HepG2 (cell line): ENCODE measurements at regions not wholly inside any gene's neighbourhood (a gene's known extent, or its start where the extent isn't known, plus 50 kb on each side); places are given as distances from the start of the nearest gene placed in this dataset.

Source experiments
- ATAC-seq: fragments of 200-7000 bp; cut with Tn5 transposase; 3 replicates; pipeline ENCODE4 v1.9.1; 2020; ENCODE audit warnings: mild to moderate bottlenecking, moderate library complexity
- BruUV-seq: library from RNA; stranded (reverse); fragments of 400-500 nt; replicated peaks from 2 replicates; lab custom pipeline; 2021; lab: Mats Ljungman, UMichigan
- CTCF ChIA-PET: fragments of 300-600 bp; formaldehyde crosslinking; extraction: SDS; loops from one replicate; lab custom pipeline; 2021; ENCODE audit warnings: low total read pairs, inconsistent platforms, low intra/inter-chr PET ratio; lab: Yijun Ruan, JAX
- POLR2A ChIA-PET: fragments of 350-600 bp; sonication (Branson Sonifier 250); formaldehyde crosslinking; loops from one replicate; lab custom pipeline; 2020; ENCODE audit warnings: antibody characterized with exemption, inconsistent platforms; lab: Yijun Ruan, JAX
- DNase-seq: peaks from one replicate; pipeline ENCODE4 v3.0.0-alpha.2; 2015; ENCODE audit warnings: low spot score
- FAIRE-seq: peaks from 3 replicates; lab custom pipeline; 2011; peaks lifted over from hg19 to GRCh38; lab: Jason Lieb, UNC
- H2AFZ ChIP-seq: one replicate; pipeline ENCODE4 v1.6.1; 2011; ENCODE audit warnings: low read length, inconsistent platforms
- H3K27ac ChIP-seq: fragments of 300-600 bp; 3 replicates; pipeline ENCODE4 v1.8.0; 2011; ENCODE audit warnings: mixed run types, mild to moderate bottlenecking, mixed read lengths, low read length, inconsistent platforms; ENCODE audit not compliant: insufficient read depth; ENCODE audit errors: extremely low read length
- H3K27me3 ChIP-seq, 2 experiments: fragments of 200-600 bp in 1 of 2; 2 replicates in 1 of 2; 3 replicates in 1 of 2; pipeline versions ENCODE4 v1.6.0 to v1.8.0; 2011; ENCODE audit warnings: low read length in 2 of 2, mild to moderate bottlenecking in 2 of 2, moderate library complexity in 2 of 2, inconsistent platforms in 1 of 2; ENCODE audit not compliant: insufficient read depth in 2 of 2, control insufficient read depth in 1 of 2
- H3K36me3 ChIP-seq, 2 experiments: fragments of 200-600 bp in 1 of 2; replicated peaks in 1 of 2; 2 replicates in 1 of 2; 3 replicates in 1 of 2; pipeline versions ENCODE4 v1.5.1 to v1.8.0; 2011; ENCODE audit warnings: low read length in 2 of 2, inconsistent platforms in 1 of 2; ENCODE audit not compliant: insufficient read depth in 2 of 2, control insufficient read depth in 1 of 2
- H3K4me1 ChIP-seq: 2 replicates; pipeline ENCODE4 v1.5.1; 2012; ENCODE audit warnings: low read length, inconsistent platforms; ENCODE audit not compliant: insufficient read depth
- H3K4me2 ChIP-seq: 2 replicates; pipeline ENCODE4 v1.6.0; 2011; ENCODE audit warnings: low read depth, low read length, inconsistent platforms
- H3K4me3 ChIP-seq, 3 experiments: fragments of 200-600 bp in 1 of 3; sonication (generic), shearing (Covaris generic) in 1 of 3; replicated peaks in 1 of 3; 2 replicates each; pipeline ENCODE4 v1.5.1; 2011 to 2016; ENCODE audit warnings: low read length in 3 of 3, inconsistent platforms in 2 of 3, low read depth in 2 of 3, mild to moderate bottlenecking in 2 of 3, control low read depth in 1 of 3, mixed read lengths in 1 of 3; ENCODE audit not compliant: insufficient read depth in 1 of 3
- H3K79me2 ChIP-seq: one replicate; pipeline ENCODE4 v1.6.1; 2011; ENCODE audit warnings: low read length, inconsistent platforms; ENCODE audit not compliant: insufficient read depth
- H3K9ac ChIP-seq: 2 replicates; pipeline ENCODE4 v1.6.0; 2011; ENCODE audit warnings: mild to moderate bottlenecking, low read depth, low read length, inconsistent platforms; ENCODE audit not compliant: insufficient read depth
- H3K9me3 ChIP-seq: 2 replicates; pipeline ENCODE4 v1.5.1; 2012; ENCODE audit warnings: mild to moderate bottlenecking, low read length
- H4K20me1 ChIP-seq: 2 replicates; pipeline ENCODE4 v1.6.0; 2011; ENCODE audit warnings: inconsistent platforms, mild to moderate bottlenecking, low read length, moderate library complexity; ENCODE audit not compliant: insufficient read depth
- ATF1 ChIP-seq: IDR thresholded peaks from 2 replicates; pipeline ENCODE4 v1.6.1; 2016; ENCODE audit warnings: mild to moderate bottlenecking, control low read depth
- FOSL2 ChIP-seq: sonication (generic); formaldehyde crosslinking; IDR thresholded peaks from 2 replicates; pipeline ENCODE4 v1.4.0; 2020; ENCODE audit warnings: missing genetic modification reagents
- HNRNPK ChIP-seq: fragments of 200-400 bp; formaldehyde crosslinking; IDR thresholded peaks from 2 replicates; pipeline ENCODE4 v1.6.1; 2018; ENCODE audit warnings: low read length, low read depth, moderate library complexity, mild to moderate bottlenecking; ENCODE audit not compliant: poor library complexity, severe bottlenecking
- MED1 ChIP-seq: sonication (generic); formaldehyde crosslinking; IDR thresholded peaks from 2 replicates; pipeline ENCODE4 v1.4.0; 2020; ENCODE audit warnings: missing genetic modification reagents
- PHB2 ChIP-seq: fragments of 450-650 bp; IDR thresholded peaks from 2 replicates; pipeline ENCODE4 v1.6.1; 2018; ENCODE audit not compliant: partially characterized antibody
- RARG ChIP-seq: sonication (generic); formaldehyde crosslinking; IDR thresholded peaks from 2 replicates; pipeline ENCODE4 v1.4.0; 2020; ENCODE audit warnings: low read depth, mild to moderate bottlenecking, missing genetic modification reagents
- SMC3 ChIP-seq: IDR thresholded peaks from 2 replicates; pipeline ENCODE4 v1.6.1; 2011; ENCODE audit warnings: low read length, improper control_type of control experiment
- SMYD3 ChIP-seq: sonication (generic); formaldehyde crosslinking; IDR thresholded peaks from 2 replicates; pipeline ENCODE4 v1.8.1; 2023; ENCODE audit warnings: mild to moderate bottlenecking, missing genetic modification reagents
- SRSF1 ChIP-seq: fragments of 200-400 bp; formaldehyde crosslinking; optimal IDR thresholded peaks from 2 replicates; pipeline ENCODE3; 2017; ENCODE audit warnings: mild to moderate bottlenecking, low read depth, low read length, moderate library complexity
- STAG1 ChIP-seq: sonication (generic); formaldehyde crosslinking; IDR thresholded peaks from 2 replicates; pipeline ENCODE4 v1.4.0; 2020; ENCODE audit warnings: missing genetic modification reagents
- TAF15 ChIP-seq: fragments of 200-400 bp; formaldehyde crosslinking; IDR thresholded peaks from one replicate; pipeline ENCODE4 v1.6.1; 2018; ENCODE audit warnings: mild to moderate bottlenecking, low read depth, low read length; ENCODE audit not compliant: poor library complexity, severe bottlenecking
- ZNF530 ChIP-seq: sonication (generic); formaldehyde crosslinking; IDR thresholded peaks from 2 replicates; pipeline ENCODE4 v1.5.0; 2020; ENCODE audit warnings: low read depth, mild to moderate bottlenecking, missing genetic modification reagents
- ZNF562 ChIP-seq: sonication (generic); formaldehyde crosslinking; IDR thresholded peaks from 2 replicates; pipeline ENCODE4 v1.8.0; 2022; ENCODE audit warnings: missing genetic modification reagents, borderline replicate concordance
- ZNF678 ChIP-seq: sonication (generic); formaldehyde crosslinking; IDR thresholded peaks from 2 replicates; pipeline ENCODE4 v1.4.0; 2020; ENCODE audit warnings: mild to moderate bottlenecking, missing genetic modification reagents
- ZNF850 ChIP-seq: sonication (generic); formaldehyde crosslinking; conservative IDR thresholded peaks from 2 replicates; pipeline ENCODE4 v1.9.0; 2021; ENCODE audit warnings: mild to moderate bottlenecking, missing genetic modification reagents
- ZSCAN12 ChIP-seq: sonication (generic); formaldehyde crosslinking; IDR thresholded peaks from 2 replicates; pipeline ENCODE4 v1.9.0; 2021; ENCODE audit warnings: mild to moderate bottlenecking, missing genetic modification reagents
- WGBS: methylation state at CpG from one replicate; pipeline ENCODE4 v1.1.6; 2017; ENCODE audit warnings: low lambda C conversion rate; 5-methylcytosine and 5-hydroxymethylcytosine counted together
- in situ Hi-C: cut with HindIII; loops from 2 replicates; pipeline ENCODE4 v1.10.0; 2017; ENCODE audit warnings: low pct_unique_long_range_greater_than_20kb; ENCODE audit not compliant: extremely low pct_ligation_motif_present
- intact Hi-C: fragments of 100-400 bp; cut with micrococcal nuclease; formaldehyde crosslinking; loops from one replicate; pipeline ENCODE4 v1.10.0; 2022; ENCODE audit not compliant: unreplicated experiment
- TF ChIP-seq, protein P1 (sequence below): sonication (generic); formaldehyde crosslinking; IDR thresholded peaks from 2 replicates; pipeline ENCODE4 v1.4.0; 2020; ENCODE audit warnings: missing genetic modification reagents
- TF ChIP-seq, protein P2 (sequence below): sonication (generic); formaldehyde crosslinking; IDR thresholded peaks from 2 replicates; pipeline ENCODE4 v1.4.0; 2020; ENCODE audit warnings: missing genetic modification reagents
- TF ChIP-seq, protein P3 (sequence below): sonication (generic); formaldehyde crosslinking; IDR thresholded peaks from 2 replicates; pipeline ENCODE4 v1.4.0; 2020; ENCODE audit warnings: missing genetic modification reagents

DNA sequence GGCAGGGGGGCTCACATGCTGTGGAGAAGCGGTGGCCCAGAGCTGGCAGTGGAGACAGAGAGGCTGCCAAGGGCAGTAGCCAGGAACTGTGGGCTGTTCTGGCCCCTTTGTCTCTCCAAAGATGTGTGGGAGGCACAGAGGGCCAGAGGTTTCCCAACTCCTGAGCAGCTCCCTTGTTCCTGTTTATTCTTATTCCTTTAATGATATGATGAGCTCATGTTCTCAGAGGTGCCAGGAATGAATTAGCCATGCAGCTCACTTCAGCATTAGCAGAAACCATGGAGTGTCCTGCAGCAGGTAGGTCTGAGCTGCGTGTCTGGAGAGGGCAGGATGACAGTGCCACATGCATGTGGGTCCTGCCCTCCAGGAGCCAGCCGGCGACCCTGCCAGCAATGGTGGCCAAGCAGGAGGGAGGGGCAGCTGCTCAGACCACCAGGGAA lies 77.9 kb upstream of the FZD7 start:
- intact Hi-C loops = no loop called here
- no peak overlapping the region for H2AFZ ChIP-seq

DNA sequence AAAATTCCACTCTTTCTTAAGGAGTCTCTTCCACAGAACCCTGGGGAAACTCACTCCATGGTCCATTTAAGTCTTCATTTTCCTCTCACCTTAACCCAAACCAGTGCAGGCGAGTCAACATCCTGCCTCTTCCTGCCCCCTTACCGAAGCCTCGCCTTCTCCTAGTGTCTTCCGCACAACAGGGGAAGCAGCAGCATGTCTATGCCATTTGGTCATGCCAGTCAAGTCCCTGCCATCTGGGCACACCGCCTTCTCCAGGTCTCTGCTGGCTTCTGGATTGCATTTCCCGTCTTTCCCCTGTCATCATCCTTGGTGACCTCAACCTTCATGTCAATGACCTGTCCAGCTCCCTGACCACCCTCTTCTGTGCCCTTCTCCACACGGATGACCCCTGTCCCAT lies 77.3 kb upstream of the FZD7 start:
- no peaks in the 10 kb centered on the region for H4K20me1 ChIP-seq
- 42% methylated on average over 7 of the region's 7 CpGs for WGBS
- H3K36me3 ChIP-seq = no peaks in the 10 kb centered on the region
- in situ Hi-C loops (no loop called here), intact Hi-C loops (no loop called here)
- H3K4me2 ChIP-seq = no peak overlapping the region
- ChIA-PET POLR2A (no interaction called here), CTCF (no interaction called here)
- no peaks in the 10 kb centered on the region for H3K4me1 ChIP-seq
- FAIRE-seq (no peak), ATAC-seq (no peak), DNase-seq (no peak)
- H2AFZ ChIP-seq = no peak overlapping the region
- H3K9ac ChIP-seq = no peak overlapping the region
- peaks cover 0 to 8% of the 10 kb centered on the region in 2 experiments; a peak in 1 of 5 replicates for H3K27me3 ChIP-seq
- no peaks in the 10 kb centered on the region for H3K9me3 ChIP-seq
- H3K79me2 ChIP-seq = no peaks in the 10 kb centered on the region
- no TSS peak for BruUV-seq
- H3K4me3 ChIP-seq = no peak overlapping the region
- H3K27ac ChIP-seq = no peak overlapping the region
- TF ChIP-seq ZSCAN12 (CRISPR knock-in tag) (no peak), HNRNPK (no peak), STAG1 (CRISPR knock-in tag) (no peak), TAF15 (no peak), ZNF850 (CRISPR knock-in tag) (no peak), ZNF678 (CRISPR knock-in tag) (no peak), ATF1 (CRISPR knock-in tag) (no peak), SMYD3 (no peak), ZNF562 (CRISPR knock-in tag) (no peak), FOSL2 (CRISPR knock-in tag) (no peak), MED1 (no peak)
- TF ChIP-seq, protein P1, sequence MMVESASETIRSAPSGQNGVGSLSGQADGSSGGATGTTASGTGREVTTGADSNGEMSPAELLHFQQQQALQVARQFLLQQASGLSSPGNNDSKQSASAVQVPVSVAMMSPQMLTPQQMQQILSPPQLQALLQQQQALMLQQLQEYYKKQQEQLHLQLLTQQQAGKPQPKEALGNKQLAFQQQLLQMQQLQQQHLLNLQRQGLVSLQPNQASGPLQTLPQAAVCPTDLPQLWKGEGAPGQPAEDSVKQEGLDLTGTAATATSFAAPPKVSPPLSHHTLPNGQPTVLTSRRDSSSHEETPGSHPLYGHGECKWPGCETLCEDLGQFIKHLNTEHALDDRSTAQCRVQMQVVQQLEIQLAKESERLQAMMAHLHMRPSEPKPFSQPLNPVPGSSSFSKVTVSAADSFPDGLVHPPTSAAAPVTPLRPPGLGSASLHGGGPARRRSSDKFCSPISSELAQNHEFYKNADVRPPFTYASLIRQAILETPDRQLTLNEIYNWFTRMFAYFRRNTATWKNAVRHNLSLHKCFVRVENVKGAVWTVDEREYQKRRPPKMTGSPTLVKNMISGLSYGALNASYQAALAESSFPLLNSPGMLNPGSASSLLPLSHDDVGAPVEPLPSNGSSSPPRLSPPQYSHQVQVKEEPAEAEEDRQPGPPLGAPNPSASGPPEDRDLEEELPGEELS (CRISPR knock-in tag) = no peak

More for the DNA sequence above, 77.9 kb upstream of the FZD7 start:
- Histone ChIP-seq H3K27ac (no peak overlapping the region), H3K9me3 (no peaks in the 10 kb centered on the region), H3K9ac (no peak overlapping the region), H3K4me3 (no peak overlapping the region), H3K4me1 (no peaks in the 10 kb centered on the region), H4K20me1 (no peaks in the 10 kb centered on the region), H3K79me2 (no peaks in the 10 kb centered on the region), H3K27me3 (peaks cover 0 to 10% of the 10 kb centered on the region in 2 experiments; a peak in 1 of 5 replicates), H3K36me3 (no peaks in the 10 kb centered on the region), H3K4me2 (no peak overlapping the region)
- DNase-seq (no peak), FAIRE-seq (no peak), ATAC-seq (no peak)
- CTCF ChIA-PET = no interaction called here
- TF ChIP-seq RARG (CRISPR knock-in tag) = no peak
- TF ChIP-seq, protein P2, sequence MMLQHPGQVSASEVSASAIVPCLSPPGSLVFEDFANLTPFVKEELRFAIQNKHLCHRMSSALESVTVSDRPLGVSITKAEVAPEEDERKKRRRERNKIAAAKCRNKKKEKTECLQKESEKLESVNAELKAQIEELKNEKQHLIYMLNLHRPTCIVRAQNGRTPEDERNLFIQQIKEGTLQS (CRISPR knock-in tag) = no peak
- no peak for TF ChIP-seq SRSF1
- TF ChIP-seq, protein P3, sequence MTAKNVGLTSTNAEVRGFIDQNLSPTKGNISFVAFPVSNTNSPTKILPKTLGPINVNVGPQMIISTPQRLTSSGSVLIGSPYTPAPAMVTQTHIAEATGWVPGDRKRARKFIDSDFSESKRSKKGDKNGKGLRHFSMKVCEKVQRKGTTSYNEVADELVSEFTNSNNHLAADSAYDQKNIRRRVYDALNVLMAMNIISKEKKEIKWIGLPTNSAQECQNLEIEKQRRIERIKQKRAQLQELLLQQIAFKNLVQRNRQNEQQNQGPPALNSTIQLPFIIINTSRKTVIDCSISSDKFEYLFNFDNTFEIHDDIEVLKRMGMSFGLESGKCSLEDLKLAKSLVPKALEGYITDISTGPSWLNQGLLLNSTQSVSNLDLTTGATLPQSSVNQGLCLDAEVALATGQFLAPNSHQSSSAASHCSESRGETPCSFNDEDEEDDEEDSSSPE (CRISPR knock-in tag) = no peak
- TF ChIP-seq ZNF530 (CRISPR knock-in tag) = no peak
- no peak for TF ChIP-seq PHB2
- no peak for TF ChIP-seq SMC3
- POLR2A ChIA-PET = no interaction called here
- WGBS = 34% methylated on average over 4 of the region's 4 CpGs
- BruUV-seq = no TSS peak
- in situ Hi-C loops = no loop called here
